ENCODE measurements at regions not wholly inside any gene's neighbourhood (a gene's known extent, or its start where the extent isn't known, plus 50 kb on each side); places are given as distances from the start of the nearest gene placed in this dataset.

DNA sequence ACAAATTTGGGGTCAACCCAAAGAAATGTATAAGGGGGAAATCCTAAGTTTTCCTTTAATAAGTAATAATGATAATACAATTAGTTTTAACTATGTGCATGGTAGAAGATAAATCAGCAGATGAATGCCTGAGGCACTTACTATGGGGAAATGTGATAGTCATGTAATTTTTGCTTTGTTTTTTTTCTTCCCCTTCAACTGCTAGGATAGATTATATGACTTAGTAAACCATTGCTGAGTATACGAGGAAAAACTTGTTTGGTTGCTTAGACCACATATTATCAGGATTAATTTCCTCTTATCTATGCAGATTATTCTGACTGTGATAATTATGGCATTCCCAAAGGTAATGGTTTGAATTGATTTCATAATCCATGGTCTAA is 181.1 kb downstream of the TGFB2 start:
- no peak for DNase-seq

DNA sequence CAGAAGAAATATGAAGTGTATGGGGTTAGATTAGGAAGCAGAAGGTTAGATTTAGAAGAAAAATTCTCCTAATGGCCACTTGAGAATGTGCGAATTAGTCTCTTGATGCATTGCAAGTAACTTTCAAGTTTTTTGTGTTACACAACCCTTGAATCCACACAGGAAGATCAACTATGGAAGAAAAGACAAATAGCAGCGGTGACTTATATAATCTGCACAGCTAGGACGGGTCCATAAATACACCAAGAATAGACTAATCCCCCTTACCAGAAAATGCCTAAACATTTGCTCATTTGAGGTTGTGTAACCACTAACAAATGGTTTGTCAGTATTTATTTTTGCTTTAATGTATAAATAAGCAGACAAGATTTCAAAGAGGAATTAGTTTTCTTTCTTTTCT is 182.6 kb downstream of the TGFB2 start:
- DNase-seq: no peak

DNA sequence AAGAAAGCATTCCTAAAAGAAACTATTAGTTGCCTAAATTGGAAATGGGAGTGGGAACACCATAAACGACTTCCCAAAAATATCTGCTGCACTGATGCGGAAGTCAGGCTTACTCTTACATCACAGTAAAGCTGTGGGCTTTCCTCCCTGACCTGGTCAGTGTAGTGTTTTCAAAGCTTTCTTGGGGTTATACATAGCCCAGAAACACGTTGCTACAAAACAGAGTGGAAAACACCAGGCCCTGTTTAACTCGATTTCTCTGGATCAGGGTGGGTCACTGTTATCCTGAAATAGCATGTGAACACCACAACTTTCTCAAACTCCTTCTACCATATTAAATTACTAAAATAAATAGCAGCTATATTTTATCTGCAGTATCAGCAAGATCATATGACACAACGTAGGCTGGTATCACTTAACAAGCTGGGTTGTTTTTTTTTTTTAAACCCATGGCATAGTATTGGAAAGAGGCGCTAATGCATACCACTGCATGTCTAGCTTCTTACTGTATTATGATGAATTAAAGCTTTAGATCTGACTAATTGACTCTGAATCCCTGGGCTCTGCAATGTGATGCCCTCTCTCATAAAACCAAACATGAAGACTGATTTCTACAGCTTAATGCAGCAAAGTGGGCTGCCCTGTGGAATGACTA is 184.6 kb downstream of the TGFB2 start:
- no peak for DNase-seq

DNA sequence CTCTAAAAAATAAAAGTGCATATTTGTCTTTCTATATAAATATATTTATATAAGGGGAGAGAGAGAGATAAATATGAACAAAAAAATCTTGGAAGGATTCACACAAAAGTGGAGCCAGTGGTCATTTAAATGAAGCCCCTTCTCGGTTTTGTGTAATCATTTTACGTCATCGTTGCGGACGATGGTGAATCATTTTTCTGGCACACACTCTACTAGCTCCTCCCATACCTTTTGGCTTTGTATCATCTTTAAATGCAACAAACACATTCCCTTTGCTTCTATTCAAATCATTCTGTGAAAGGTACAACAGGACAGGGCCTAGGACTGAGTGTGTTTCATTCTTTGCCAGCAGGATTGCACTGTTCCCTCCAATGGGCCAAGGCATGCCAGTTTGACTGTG is 186.8 kb downstream of the TGFB2 start:
- DNase-seq: no peak

DNA sequence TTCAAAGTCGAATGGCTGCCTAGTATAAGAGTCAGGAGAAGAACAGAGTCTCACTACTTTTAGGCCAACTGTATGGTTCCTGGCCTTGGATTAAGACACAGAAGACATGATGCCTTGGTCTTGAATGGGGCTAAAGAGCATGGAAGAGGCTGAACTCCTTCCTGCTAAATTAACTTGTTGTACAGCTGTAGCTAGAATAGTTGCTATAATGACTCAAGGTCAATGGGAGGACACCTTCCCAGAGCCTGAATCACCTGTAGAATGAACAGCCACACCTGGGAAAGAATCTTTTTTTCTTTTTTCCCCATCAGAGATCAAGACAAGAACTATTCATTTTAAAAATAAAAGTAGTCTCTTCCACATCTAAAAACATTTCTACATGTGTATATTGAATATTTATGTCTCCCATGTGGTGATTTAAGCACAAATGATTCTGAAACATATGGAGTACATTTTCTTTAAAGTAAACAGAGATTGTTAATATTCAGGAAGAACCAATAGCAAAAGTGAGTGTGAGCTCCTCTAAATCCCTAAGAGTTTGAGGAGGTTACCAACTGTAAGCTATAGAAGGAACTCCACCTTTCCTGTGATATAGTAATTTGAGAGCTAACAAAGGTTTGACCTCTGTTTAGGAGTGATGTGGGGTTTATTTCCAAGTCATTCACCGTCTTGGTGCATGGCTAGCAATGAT is 191.3 kb downstream of the TGFB2 start:
- no peak for DNase-seq

DNA sequence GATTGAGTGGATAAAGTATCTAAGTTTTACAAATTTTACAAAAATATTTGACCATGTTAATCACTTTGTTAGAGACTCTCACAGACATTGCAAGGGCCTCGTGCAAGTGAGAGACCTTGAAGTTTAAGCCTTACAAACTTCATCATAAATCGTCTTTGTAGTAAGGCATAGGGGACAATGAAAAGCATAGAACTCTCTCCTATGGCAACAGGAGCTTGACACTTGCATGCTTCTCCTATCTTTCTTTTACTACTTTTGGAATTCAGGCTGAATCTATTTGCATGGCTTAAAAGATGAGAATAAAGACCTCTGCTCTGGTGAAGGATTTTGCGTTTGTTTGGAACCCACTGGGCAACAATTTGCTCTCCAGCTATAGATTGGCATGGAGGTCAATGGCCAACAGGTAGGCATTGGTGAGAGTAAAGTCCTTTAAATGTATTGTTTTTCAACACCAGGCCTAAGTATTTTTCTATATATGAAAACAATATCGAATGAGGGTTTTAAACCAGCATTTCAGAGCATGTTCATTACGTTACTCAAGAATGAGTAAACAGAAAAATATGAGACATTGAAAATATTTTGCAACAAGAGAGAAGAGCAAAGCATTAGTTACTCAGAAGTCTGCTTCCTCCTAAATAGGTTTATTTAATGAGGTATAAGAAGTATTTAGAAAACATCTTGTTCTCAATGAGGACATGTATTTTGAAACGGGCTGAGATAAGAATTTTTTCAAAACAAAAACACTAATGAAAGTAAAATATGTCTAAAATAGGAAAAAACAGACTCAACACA is 192.2 kb downstream of the TGFB2 start:
- no peak for DNase-seq

DNA sequence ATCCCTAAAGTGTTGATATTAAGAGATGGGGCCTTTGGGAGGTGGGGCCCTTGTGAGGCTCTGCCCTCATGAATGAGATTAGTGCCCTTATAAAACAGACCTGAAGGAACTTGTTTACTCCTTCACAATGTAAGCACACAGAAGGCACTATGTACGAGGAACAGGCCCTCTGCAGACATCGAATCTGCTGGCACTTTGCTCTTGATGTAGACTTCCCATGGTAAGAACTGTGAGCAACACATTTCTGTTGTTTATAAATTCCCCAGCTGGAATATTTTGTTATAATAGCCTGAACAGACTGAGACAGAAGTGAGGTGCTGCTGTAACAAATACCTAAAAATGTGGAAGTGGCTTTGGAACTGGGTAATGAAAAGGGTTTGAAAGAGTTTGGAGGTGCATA is 193.2 kb downstream of the TGFB2 start:
- no peak for DNase-seq

DNA sequence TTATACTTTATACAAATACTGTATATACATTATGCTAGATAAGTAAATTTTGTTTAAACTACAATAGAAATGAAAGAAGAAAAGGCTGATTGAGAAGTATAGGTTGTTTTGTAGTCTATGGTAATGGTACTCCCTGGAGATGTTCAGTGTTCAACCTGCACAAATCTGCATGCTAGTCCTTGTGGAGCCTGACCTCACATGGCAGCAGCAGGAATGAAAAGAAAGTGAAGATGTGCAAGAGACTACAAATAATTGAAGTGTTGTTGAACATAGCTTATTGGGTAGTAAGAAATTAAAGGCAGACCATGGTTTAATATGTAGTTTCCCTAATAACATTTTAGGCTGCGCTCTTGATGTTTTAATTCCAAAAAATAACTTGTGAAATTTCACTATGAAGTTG is 201.2 kb downstream of the TGFB2 start:
- DNase-seq: no peak

DNA sequence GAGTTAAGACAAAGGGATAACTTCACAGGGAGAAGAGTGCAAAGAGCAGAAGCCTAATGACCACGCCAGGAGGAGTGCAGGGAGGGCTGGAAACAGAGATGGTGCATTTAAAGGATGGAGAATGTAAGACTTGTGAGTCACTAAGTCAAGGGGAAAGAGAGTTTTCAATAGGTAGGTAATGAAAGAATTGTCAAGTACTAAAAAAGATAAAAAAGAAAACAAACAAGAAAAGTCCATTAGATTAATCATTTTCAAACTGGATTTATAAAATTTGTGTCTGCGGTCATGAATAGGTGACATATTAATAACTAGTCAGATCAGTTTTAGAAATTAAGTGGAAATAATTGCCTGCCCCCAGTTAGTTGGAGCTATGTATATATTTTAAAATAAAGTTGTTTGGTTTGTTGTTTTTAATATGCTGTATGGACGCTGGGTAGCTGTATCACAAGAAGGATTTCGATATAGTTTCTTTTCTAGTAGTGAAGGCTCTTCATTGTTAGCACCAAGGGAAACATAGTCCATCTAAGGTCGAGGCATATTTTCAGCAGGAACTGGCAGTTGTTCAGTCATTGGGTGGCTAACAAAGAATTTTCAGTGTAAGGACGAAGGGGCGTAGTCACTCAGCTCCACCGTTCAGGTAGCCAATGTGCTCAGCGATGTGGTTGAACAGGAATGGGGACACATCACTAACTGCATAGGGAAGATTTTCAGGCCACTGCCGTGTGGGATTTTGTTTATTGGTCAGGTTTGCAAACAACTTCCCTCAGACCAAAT is 203.0 kb downstream of the TGFB2 start:
- no peak for DNase-seq

DNA sequence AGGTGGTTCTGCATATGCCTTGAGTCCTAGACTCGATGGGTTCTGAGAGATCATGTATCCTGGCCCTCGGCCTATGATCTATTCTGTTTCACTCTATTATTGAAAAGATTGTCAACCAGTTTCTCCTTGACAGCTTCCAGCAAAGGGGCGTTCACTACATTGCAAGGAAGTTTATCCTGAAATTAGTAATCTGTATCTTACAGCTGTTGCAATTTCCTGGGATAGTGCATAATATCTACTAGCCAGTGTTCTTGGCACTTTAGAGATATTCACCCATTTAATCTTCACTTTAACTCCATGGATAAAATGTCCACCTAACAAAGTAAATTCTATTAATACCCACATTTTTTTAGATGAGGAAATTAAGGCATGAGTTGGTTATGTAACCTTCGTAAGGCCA is 203.6 kb downstream of the TGFB2 start:
- DNase-seq: no peak

DNA sequence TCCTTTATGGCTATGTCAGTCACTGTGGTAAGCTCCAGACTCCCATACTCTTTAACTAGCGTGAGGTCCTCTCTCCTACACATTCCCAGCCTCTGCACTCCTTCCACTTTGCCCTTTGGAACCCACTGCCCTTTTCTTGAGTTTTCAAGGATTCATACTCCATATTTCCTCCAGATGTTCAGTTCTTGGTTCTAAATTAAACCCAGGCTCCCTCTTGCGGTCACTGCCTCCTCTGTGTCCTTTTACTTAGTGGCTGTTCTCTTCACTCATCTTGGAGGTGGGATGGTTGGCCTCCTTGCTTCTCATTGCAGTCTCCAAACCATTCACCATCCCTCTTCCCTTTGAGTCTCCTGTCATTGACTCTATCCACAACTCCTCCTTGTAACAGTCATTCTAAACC is 208.1 kb downstream of the TGFB2 start:
- no peak for DNase-seq

DNA sequence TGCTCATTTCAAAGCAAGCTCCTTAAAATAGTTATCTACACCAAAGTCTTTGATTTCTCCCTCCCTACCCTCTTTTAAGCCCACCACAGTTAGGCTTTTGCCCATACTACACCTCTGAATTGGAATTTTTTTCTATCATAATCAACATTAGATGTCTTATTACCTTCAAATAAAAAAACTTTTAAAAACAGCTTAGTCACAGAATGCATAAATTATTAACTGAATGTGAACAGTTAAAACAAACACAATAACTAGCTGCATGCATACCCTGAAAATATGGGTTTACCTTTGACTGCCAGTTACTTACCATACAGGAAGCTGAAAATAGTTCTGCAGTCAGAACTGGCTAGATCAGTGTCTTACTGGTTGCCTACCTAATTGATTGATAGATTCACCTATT is 210.9 kb downstream of the TGFB2 start:
- no peak for DNase-seq

DNA sequence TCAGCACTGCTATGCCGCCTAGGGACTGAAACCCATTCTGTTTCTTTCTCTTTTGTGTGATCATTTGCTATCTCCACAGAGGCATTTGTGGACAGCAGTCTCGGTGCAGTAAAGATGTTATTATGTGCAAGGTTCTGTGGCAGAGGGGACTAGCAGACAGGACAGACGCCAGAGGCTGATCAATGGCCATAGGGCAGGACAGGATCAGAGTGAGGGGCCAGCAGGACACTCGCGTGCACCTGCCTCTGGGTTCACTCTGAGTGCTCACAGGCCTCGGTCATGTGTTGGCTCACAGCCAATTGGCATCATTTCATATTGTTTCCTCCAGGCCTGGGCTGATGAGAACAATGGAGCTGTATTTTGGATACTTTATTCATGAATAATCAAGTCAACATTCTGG is 212.6 kb downstream of the TGFB2 start:
- DNase-seq: peak; percentile 27

DNA sequence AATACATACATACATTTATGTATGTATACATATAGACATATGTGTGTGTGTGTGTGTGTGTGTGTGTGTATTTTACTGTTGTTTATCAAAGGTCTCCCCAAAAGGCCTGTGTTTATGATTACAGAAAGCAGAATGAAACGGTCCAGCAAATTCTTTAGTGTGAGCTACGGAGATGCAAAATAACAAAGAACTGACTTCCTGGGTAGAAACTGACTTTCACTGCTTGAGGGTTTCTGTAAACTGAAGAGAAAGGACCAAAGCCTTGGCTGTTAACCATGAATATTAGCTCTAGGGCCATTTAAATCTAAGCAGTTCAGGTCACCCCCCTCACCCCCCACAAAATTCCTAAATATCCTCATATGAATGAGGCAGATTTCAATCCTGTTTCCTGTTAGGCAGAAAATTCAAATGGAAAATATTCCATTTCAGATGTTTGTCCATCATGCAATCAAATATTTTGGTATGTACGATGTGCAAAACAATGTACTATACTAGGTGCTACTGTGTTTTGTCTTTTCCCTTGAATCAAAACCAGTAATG is 213.2 kb downstream of the TGFB2 start:
- DNase-seq: no peak

DNA sequence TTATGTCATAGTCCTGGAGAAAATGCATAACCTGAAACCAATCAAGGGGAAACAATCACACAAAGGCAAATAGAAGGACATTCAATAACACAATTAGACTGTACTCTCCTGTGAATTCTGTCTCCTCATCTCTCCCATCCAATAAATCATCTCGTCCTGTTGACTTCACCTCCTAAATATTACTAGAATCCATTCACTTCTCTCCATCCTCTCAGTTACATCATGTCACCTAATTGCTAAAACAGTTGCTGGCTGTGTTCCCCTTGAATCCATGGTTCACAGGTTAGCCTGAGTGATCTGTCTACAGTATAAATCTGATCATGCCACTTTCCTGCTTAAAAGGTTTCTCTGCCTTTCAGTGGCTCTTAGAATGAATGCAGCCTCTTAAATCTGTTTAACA is 220.2 kb downstream of the TGFB2 start:
- no peak for DNase-seq

DNA sequence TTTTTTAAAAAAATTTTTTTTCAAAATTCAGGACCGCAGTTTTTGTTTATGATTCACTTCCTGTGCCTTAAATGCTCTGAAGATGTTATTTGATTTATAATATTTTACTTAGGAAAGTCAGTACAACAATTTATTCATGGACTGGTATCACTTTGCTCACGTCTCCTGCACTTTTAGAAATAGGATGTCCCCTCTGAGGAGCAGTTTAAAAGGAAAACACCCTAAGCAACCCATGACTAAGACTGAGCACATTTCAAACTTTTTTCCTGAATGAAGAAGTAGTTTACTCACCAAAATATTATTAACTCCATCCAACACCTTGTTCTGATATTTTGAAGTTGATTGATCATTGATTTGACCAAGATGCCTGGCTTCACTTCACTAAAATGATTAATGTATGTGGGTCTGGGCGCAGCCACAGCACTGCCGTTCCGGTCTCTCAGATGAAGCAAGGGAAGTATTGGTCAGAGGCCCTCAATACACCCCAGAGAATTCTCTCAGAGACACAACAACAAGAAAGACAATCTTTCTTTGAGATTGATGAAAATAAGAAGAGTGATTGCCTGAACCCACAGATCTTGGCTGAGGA is 223.9 kb downstream of the TGFB2 start:
- DNase-seq: no peak

DNA sequence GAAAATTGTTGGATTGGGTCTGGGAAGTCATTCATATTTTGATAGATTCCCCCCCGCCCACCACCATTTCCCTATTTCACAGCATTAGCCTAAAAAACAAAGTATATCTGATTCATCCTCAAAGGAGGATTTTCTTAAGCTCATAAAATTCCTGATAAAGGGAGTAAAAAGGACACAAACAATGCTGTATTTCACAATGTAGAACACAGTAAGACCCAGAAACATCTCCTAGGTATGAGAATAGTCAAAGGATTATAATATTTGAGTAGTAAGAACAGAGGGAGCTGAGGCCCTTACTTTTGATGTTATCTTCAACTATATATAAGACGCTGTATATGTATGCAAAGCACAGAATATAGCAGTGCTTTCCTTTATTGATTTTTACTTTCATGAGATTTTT is 225.3 kb downstream of the TGFB2 start:
- no peak for DNase-seq

DNA sequence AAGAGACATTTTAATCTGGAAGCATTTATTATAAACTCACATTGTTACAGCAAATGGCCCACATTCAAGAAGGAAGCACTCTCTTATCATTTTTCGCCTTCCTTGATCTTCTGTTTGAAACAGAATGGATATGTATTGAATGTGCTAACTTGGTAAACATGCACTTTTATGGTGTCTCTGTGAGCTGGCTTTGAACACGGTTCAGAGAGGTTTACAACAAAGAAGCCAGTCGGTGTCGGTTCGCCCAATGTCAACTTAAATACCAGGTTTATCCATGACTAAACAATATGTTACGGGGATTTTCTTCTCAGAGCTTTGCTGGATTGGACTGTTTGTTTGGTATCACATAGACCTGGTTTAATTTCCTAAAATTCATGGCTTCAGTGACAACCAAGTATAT is 226.4 kb downstream of the TGFB2 start:
- DNase-seq: no peak

DNA sequence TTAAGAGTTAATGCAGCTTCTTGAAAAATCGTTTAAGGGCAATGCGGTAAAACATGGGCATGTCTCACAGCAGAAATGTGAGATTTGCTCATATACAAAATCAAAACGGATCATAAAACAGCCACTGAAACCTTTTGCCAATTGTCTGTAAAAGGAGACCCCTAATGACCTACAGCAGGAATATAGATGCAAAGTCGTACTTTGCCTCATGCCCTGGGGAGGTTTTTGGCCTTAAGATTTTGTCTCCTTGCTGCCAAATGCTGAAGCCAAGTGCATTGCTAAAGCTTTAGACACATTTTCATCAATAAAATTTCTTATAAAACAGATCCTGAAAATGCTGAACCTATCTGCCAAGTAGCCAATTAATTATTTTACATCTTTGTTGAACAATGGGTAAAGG is 226.9 kb downstream of the TGFB2 start:
- DNase-seq: no peak

DNA sequence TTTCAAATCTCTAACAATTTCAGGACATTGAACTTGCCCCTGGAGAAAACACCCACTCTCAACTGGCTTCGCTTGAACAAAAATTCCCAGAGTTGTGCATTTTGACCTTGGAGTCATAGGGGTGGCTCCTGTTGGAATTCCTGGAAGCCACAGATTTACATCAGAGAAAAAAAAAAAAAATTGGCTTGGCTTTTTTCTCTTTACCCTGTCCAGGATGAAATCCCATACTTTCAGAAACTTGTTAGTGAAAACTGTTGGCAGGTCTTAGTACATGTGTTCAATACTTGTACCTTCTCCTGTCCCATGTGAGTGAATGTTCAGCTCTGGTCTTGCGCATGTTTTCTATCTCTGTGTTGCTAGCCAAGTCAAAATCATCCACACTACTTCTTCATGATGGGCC is 228.8 kb downstream of the TGFB2 start:
- no peak for DNase-seq

DNA sequence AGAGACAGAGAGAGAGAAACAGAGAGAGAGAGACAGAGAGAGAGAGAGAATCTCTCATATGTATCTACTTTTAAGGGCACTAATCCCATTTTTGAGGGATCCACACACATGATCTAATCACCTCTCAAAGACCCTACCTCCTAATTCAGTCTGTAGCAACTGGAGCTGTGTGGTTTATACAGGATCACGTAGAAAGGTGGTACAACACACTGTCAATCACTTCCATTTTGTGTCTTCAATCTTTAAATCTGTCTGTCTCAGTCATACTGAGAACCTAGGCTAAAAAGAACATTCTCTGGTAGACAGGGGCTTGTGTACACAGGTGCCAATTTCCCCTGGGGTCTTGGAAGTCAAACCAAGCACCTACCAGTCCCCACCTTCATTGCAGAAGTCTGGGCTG is 229.9 kb downstream of the TGFB2 start:
- DNase-seq: no peak

DNA sequence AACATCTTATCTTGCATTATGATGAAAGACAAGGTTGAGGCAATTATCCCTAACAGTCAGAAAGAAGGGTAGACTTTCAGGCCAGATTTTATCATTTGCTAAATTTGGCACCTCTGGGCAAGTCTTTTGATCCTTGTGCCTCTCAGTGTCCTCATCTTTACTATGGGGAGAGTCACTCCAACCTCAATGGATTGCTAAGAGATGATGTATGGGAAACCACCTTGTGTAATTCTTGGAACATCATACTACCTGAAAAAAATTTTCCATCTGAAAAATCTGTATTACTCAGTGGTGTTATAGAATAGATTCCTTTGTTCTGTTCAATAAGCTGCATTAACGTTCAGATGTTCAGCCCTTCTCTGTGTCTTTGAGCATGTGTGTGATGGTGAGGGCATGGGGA is 230.7 kb downstream of the TGFB2 start:
- DNase-seq: no peak

Measured in renal pelvis (tissue), 1 donor.